GM12873 (cell line): ENCODE measurements at regions not wholly inside any gene's neighbourhood (a gene's known extent, or its start where the extent isn't known, plus 50 kb on each side); places are given as distances from the start of the nearest gene placed in this dataset.

Experiments
- TF ChIP-seq, protein P1 (sequence below): IDR thresholded peaks from 2 replicates; pipeline ENCODE4 v1.5.1; 2012; ENCODE audit warnings: low read depth, mild to moderate bottlenecking, moderate library complexity, low read length, control low read depth; ENCODE audit not compliant: insufficient read depth; ENCODE audit errors: missing control alignments

GRCh38 chr15:94855018-94855408 is 623.7 kb downstream of the MCTP2 start:
- TF ChIP-seq, protein P1, sequence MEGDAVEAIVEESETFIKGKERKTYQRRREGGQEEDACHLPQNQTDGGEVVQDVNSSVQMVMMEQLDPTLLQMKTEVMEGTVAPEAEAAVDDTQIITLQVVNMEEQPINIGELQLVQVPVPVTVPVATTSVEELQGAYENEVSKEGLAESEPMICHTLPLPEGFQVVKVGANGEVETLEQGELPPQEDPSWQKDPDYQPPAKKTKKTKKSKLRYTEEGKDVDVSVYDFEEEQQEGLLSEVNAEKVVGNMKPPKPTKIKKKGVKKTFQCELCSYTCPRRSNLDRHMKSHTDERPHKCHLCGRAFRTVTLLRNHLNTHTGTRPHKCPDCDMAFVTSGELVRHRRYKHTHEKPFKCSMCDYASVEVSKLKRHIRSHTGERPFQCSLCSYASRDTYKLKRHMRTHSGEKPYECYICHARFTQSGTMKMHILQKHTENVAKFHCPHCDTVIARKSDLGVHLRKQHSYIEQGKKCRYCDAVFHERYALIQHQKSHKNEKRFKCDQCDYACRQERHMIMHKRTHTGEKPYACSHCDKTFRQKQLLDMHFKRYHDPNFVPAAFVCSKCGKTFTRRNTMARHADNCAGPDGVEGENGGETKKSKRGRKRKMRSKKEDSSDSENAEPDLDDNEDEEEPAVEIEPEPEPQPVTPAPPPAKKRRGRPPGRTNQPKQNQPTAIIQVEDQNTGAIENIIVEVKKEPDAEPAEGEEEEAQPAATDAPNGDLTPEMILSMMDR: no peak

DNA sequence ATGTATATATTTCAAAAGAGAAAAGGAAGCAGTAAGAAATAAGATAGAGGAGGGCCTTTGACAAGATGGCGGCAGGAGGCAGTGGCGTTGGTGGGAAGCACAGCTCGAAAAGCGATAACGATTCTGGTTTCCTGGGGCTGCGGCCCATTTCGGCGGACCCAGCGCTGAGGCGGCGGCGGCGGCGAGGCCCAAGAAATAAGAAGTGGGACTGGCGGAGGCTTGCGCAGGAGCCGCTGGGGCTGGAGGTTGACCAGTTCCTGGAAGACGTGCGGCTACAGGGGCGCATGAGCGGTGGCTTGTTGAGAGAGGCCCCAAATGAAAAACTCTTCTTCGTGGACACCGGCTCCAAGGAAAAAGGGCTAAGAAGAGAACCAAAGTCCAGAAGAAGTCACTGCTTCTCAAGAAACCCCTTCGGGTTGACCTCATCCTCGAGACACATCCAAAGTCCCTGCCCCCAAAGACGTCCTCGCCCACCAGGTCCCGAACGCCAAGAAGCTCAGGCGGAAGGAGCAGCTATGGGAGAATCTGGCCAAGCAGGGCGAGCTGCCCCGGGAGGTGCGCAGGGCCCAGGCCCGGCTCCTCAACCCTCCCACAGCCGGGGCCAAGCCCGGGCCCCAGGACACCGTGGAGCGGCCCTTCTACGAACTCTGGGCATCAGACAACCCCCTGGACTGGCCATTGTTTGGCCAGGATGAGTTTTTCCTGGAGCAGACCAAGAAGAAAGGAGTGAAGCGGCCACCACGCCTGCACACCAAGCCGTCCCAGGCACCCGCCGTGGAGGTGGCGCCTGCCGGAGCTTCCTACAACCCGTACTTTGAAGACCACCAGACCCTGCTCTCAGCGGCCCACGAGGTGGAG is 624.3 kb downstream of the MCTP2 start:
- TF ChIP-seq, protein P1: no peak

GRCh38 chr15:94856267-94856854 is 625.0 kb downstream of the MCTP2 start:
- TF ChIP-seq, protein P1: no peak

- TF ChIP-seq, protein P1: no peak
Measured at GRCh38 chr15:94857466-94857865, 626.1 kb downstream of the MCTP2 start.

GRCh38 chr15:94858011-94858410 is 626.6 kb downstream of the MCTP2 start:
- TF ChIP-seq, protein P1: no peak

DNA sequence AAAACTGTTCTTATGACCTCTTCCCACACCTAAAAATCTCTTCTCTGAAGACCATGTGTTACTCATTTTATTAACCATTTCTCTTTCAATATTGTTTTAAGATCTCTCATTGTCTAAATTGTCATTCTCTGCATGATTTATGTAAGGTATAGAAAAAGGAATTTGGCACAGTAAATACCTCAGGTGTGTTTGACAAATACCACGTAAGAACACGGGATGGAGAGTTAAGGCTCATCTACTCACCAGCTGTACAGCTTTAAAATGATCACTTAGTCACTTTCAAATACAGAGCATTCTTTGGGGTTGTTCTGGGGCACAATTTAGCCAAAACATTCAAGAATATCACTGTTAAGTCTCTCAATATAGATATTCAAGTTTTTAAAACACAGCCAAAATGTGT is 627.1 kb downstream of the MCTP2 start:
- TF ChIP-seq, protein P1: no peak

- TF ChIP-seq, protein P1: no peak
Measured at GRCh38 chr15:94858920-94859319, 627.6 kb downstream of the MCTP2 start.
